Large intestine (tissue), 3 donors: ENCODE measurements at regions not wholly inside any gene's neighbourhood (a gene's known extent, or its start where the extent isn't known, plus 50 kb on each side); places are given as distances from the start of the nearest gene placed in this dataset.

Experiments
- DNase-seq, 2 donors: peaks; one replicate each; pipeline versions ENCODE4 v3.0.0 to v3.0.0-alpha.2; 2013
- H3K27ac ChIP-seq: one replicate; pipeline ENCODE4 v1.5.1; 2013; ENCODE audit warnings: low read length
- H3K27me3 ChIP-seq: 2 replicates; pipeline ENCODE4 v1.6.1; 2013; ENCODE audit warnings: low read length; ENCODE audit not compliant: control insufficient read depth, insufficient read depth
- H3K36me3 ChIP-seq: 2 replicates; pipeline ENCODE4 v1.6.1; 2013; ENCODE audit warnings: low read length; ENCODE audit not compliant: control insufficient read depth, insufficient read depth
- H3K4me1 ChIP-seq: one replicate; pipeline ENCODE4 v1.6.1; 2013; ENCODE audit warnings: low read length; ENCODE audit not compliant: control insufficient read depth, insufficient read depth
- H3K4me3 ChIP-seq: one replicate; pipeline ENCODE4 v1.5.1; 2013; ENCODE audit warnings: low read length
- H3K9me3 ChIP-seq: one replicate; pipeline ENCODE4 v1.6.1; 2013; ENCODE audit warnings: mild to moderate bottlenecking, low read depth, low read length, moderate library complexity; ENCODE audit not compliant: control insufficient read depth
- WGBS: methylation state at CpG from one replicate; pipeline ENCODE4 v1.1.5; 2013; ENCODE audit warnings: low lambda C conversion rate; ENCODE audit not compliant: insufficient coverage; 5-methylcytosine and 5-hydroxymethylcytosine counted together

DNA sequence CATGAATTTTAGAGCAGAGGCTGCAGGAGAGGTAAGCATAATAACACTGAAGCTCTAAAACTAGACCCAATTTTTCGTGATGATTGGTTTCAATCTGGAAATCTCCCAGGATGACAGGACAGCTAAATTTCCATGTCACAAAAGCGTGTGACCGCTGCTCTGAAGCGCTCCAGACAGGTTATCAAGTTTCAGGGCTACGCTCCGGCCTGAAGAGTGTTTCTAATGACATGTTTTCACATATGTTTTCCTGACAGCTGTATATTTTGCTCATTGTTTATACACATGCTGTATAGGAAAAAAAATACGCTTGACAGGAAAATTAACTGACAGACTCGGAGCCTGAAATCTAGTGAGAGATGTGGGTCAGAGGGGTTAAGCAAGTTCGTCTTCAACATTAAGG lies 219.8 kb upstream of the BMPER start:
- Histone ChIP-seq H3K4me3 (no peak overlapping the region), H3K4me1 (no peaks in the 10 kb centered on the region), H3K27me3 (no peaks in the 10 kb centered on the region), H3K27ac (no peak overlapping the region), H3K9me3 (peaks cover 3% of the 10 kb centered on the region), H3K36me3 (no peaks in the 10 kb centered on the region)
- WGBS = 100% methylated on average over 3 of the region's 9 CpGs
- no peak for DNase-seq

GRCh38 chr7:33685981-33686683 lies 219.2 kb upstream of the BMPER start:
- no peak for DNase-seq
- WGBS = no CpG with 5 or more reads among the region's 17 CpGs
- H3K27ac ChIP-seq = no peak overlapping the region
- H3K36me3 ChIP-seq = no peaks in the 10 kb centered on the region
- no peaks in the 10 kb centered on the region for H3K4me1 ChIP-seq
- no peaks in the 10 kb centered on the region for H3K27me3 ChIP-seq
- H3K9me3 ChIP-seq = peaks cover 3% of the 10 kb centered on the region
- no peak overlapping the region for H3K4me3 ChIP-seq

GRCh38 chr7:33687625-33688024 lies 217.7 kb upstream of the BMPER start:
- 100% methylated on average over 1 of the region's 3 CpGs for WGBS
- Histone ChIP-seq H3K4me3 (no peak overlapping the region), H3K36me3 (no peaks in the 10 kb centered on the region), H3K27ac (no peak overlapping the region), H3K27me3 (no peaks in the 10 kb centered on the region), H3K4me1 (peaks cover 3% of the 10 kb centered on the region), H3K9me3 (peaks cover 3% of the 10 kb centered on the region)
- no peak for DNase-seq

GRCh38 chr7:33691180-33691579 lies 214.2 kb upstream of the BMPER start:
- Histone ChIP-seq H3K4me3 (no peak overlapping the region), H3K4me1 (peaks cover 3% of the 10 kb centered on the region), H3K27ac (peak overlapping the region; percentile 0), H3K27me3 (no peaks in the 10 kb centered on the region), H3K9me3 (no peaks in the 10 kb centered on the region), H3K36me3 (no peaks in the 10 kb centered on the region)
- DNase-seq = peak in 1 of 2 donors; percentile 65

- Histone ChIP-seq H3K4me3 (no peak overlapping the region), H3K4me1 (peaks cover 6% of the 10 kb centered on the region), H3K27ac (no peak overlapping the region), H3K9me3 (no peaks in the 10 kb centered on the region), H3K36me3 (no peaks in the 10 kb centered on the region), H3K27me3 (no peaks in the 10 kb centered on the region)
- DNase-seq = no peak
- WGBS = 100% methylated on average over 1 of the region's 4 CpGs
Observed at GRCh38 chr7:33692956-33693355, 212.4 kb upstream of the BMPER start.

GRCh38 chr7:33694006-33694405 lies 211.3 kb upstream of the BMPER start:
- Histone ChIP-seq H3K36me3 (no peaks in the 10 kb centered on the region), H3K27me3 (no peaks in the 10 kb centered on the region), H3K4me3 (no peak overlapping the region), H3K4me1 (peaks cover 14% of the 10 kb centered on the region), H3K9me3 (no peaks in the 10 kb centered on the region), H3K27ac (no peak overlapping the region)
- DNase-seq = no peak
- 83% methylated on average over 1 of the region's 2 CpGs for WGBS

DNA sequence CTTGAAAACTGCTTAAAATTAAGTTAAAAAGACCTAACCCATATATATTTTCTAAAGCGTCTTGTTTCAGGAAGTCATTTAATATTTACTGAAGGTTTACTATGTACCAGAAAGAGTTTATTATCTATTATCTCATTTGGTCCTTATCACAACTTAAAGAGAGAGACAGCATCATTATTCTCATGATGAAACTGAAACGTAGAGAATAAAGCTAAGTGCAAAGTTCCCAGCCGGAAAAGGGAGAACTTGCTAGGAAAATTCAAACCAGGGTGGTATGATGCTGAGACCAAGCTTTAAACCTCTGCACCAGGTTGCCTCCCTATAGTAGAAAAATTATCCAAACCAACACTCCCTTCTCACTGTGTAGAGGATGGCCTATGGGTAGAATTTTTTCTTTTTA lies 207.7 kb upstream of the BMPER start:
- no CpG with 5 or more reads among the region's 3 CpGs for WGBS
- DNase-seq = peak in 1 of 2 donors; percentile 79

GRCh38 chr7:33698041-33698440 lies 207.3 kb upstream of the BMPER start:
- no peaks in the 10 kb centered on the region for H3K27me3 ChIP-seq
- H3K27ac ChIP-seq = peak overlapping the region; percentile 89
- no peaks in the 10 kb centered on the region for H3K9me3 ChIP-seq
- H3K36me3 ChIP-seq = no peaks in the 10 kb centered on the region
- WGBS = no CpG with 5 or more reads among the region's 7 CpGs
- peak; percentile 38 to 78 for DNase-seq
- no peak overlapping the region for H3K4me3 ChIP-seq
- H3K4me1 ChIP-seq = peaks cover 32% of the 10 kb centered on the region

More for the DNA sequence above, 207.7 kb upstream of the BMPER start:
- peaks cover 32% of the 10 kb centered on the region for H3K4me1 ChIP-seq
- H3K27ac ChIP-seq = peak overlapping the region; percentile 89
- no peaks in the 10 kb centered on the region for H3K9me3 ChIP-seq
- peak overlapping the region; percentile 8 for H3K4me3 ChIP-seq
- H3K27me3 ChIP-seq = no peaks in the 10 kb centered on the region
- no peaks in the 10 kb centered on the region for H3K36me3 ChIP-seq

GRCh38 chr7:33698692-33699128 lies 206.6 kb upstream of the BMPER start:
- Histone ChIP-seq H3K27ac (peak overlapping the region; percentile 89), H3K9me3 (no peaks in the 10 kb centered on the region), H3K27me3 (no peaks in the 10 kb centered on the region), H3K4me3 (no peak overlapping the region), H3K36me3 (no peaks in the 10 kb centered on the region), H3K4me1 (peaks cover 32% of the 10 kb centered on the region)
- peak; percentile 62 to 86 for DNase-seq
- WGBS = no CpG with 5 or more reads among the region's 6 CpGs

GRCh38 chr7:33700001-33700899 lies 205.1 kb upstream of the BMPER start:
- Histone ChIP-seq H3K27me3 (no peaks in the 10 kb centered on the region), H3K4me1 (peaks cover 32% of the 10 kb centered on the region), H3K36me3 (no peaks in the 10 kb centered on the region), H3K4me3 (no peak overlapping the region), H3K9me3 (no peaks in the 10 kb centered on the region), H3K27ac (peak overlapping the region; percentile 89)
- DNase-seq = peak; percentile 62 to 90
- WGBS = 62% methylated on average over 2 of the region's 11 CpGs
